GM12878 (cell line): ENCODE measurements at regions not wholly inside any gene's neighbourhood (a gene's known extent, or its start where the extent isn't known, plus 50 kb on each side); places are given as distances from the start of the nearest gene placed in this dataset.

Experiments
- ATAC-seq: fragments of 200-7000 bp; cut with Tn5 transposase; 3 replicates; pipeline ENCODE4 v1.9.1; 2020; ENCODE audit warnings: mild to moderate bottlenecking, moderate library complexity
- BruUV-seq: library from RNA; stranded (reverse); fragments of 400-500 nt; replicated peaks from 2 replicates; lab custom pipeline; 2021; lab: Mats Ljungman, UMichigan
- CTCF ChIA-PET: fragments of 300-600 bp; sonication (Branson Sonifier 250); formaldehyde crosslinking; extraction: SDS; loops from one replicate; lab custom pipeline; 2021; ENCODE audit warnings: inconsistent platforms; lab: Yijun Ruan, JAX
- POLR2A ChIA-PET: fragments of 350-600 bp; formaldehyde crosslinking; extraction: SDS; loops from one replicate; lab custom pipeline; 2021; ENCODE audit warnings: inconsistent platforms; lab: Charles Lee
- RAD21 ChIA-PET: fragments of 300-600 bp; sonication (Branson Sonifier 250); formaldehyde crosslinking; loops from one replicate; lab custom pipeline; 2023; ENCODE audit warnings: antibody characterized with exemption; ENCODE audit not compliant: unreplicated experiment; lab: Charles Lee
- SMC1A ChIA-PET: fragments of 300-600 bp; sonication (Branson Sonifier 250); formaldehyde crosslinking; loops from one replicate; lab custom pipeline; 2023; ENCODE audit not compliant: unreplicated experiment, uncharacterized antibody; lab: Charles Lee
- DNase-seq: peaks from one replicate; pipeline ENCODE4 v3.0.0-alpha.2; 2011; ENCODE audit warnings: low read depth, low spot score
- FAIRE-seq: peaks from 3 replicates; lab custom pipeline; 2011; peaks lifted over from hg19 to GRCh38; lab: Jason Lieb, UNC
- H2AFZ ChIP-seq: 2 replicates; pipeline ENCODE4 v1.6.0; 2011; ENCODE audit warnings: low read depth, low read length, control low read depth; ENCODE audit not compliant: control insufficient read depth
- H3K27ac ChIP-seq: 2 replicates; pipeline ENCODE4 v1.5.1; 2011; ENCODE audit warnings: control low read depth; ENCODE audit not compliant: control insufficient read depth, insufficient read depth
- H3K27me3 ChIP-seq, 2 experiments: replicated peaks in 1 of 2; 2 replicates each; pipeline versions ENCODE4 v1.6.0 to v1.6.1; 2011; ENCODE audit warnings: low read length in 1 of 2; ENCODE audit not compliant: control insufficient read depth in 2 of 2, insufficient read depth in 2 of 2
- H3K36me3 ChIP-seq, 2 experiments: 2 replicates each; pipeline ENCODE4 v1.5.1; 2011; ENCODE audit warnings: low read length in 1 of 2; ENCODE audit not compliant: control insufficient read depth in 2 of 2, insufficient read depth in 2 of 2
- H3K4me1 ChIP-seq: 2 replicates; pipeline ENCODE4 v1.6.1; 2011; ENCODE audit warnings: mild to moderate bottlenecking, low read length, moderate library complexity, mixed read lengths; ENCODE audit not compliant: control insufficient read depth, insufficient read depth
- H3K4me2 ChIP-seq: 2 replicates; pipeline ENCODE4 v1.6.0; 2011; ENCODE audit warnings: control low read depth; ENCODE audit not compliant: control insufficient read depth, insufficient read depth
- H3K4me3 ChIP-seq: fragments of 200-600 bp; sonication (generic); 2 replicates; pipeline ENCODE4 v1.5.1; 2016
- H3K79me2 ChIP-seq: 2 replicates; pipeline ENCODE4 v1.6.0; 2011; ENCODE audit warnings: low read length; ENCODE audit not compliant: control insufficient read depth, insufficient read depth
- H3K9ac ChIP-seq: 2 replicates; pipeline ENCODE4 v1.8.0; 2011; ENCODE audit warnings: low read length, control low read depth, mixed read lengths; ENCODE audit not compliant: control insufficient read depth, insufficient read depth
- H3K9me3 ChIP-seq: replicated peaks from 3 replicates; pipeline ENCODE4 v1.5.1; 2011; ENCODE audit warnings: mild to moderate bottlenecking, low read length; ENCODE audit not compliant: control insufficient read depth, insufficient read depth
- H4K20me1 ChIP-seq: 2 replicates; pipeline ENCODE4 v1.6.0; 2011; ENCODE audit not compliant: control insufficient read depth, insufficient read depth
- BCL11A ChIP-seq: IDR thresholded peaks from 2 replicates; pipeline ENCODE4 v1.6.1; 2011; ENCODE audit warnings: low read depth, low read length
- BRCA1 ChIP-seq: IDR thresholded peaks from 2 replicates; pipeline ENCODE4 v1.6.1; 2011; ENCODE audit warnings: low read depth, low read length, improper control_type of control experiment
- CBX3 ChIP-seq: fragments of 200-600 bp; sonication (generic); IDR thresholded peaks from 2 replicates; pipeline ENCODE4 v1.6.1; 2016; ENCODE audit warnings: low read depth, borderline replicate concordance
- FOS ChIP-seq: IDR thresholded peaks from 3 replicates; pipeline ENCODE4 v1.6.1; 2011; ENCODE audit warnings: borderline replicate concordance; ENCODE audit not compliant: insufficient read length; ENCODE audit errors: extremely low read depth
- IKZF2 ChIP-seq, 2 experiments: fragments of 450-650 bp; IDR thresholded peaks; 2 replicates each; pipeline ENCODE4 v1.6.1; 2017; ENCODE audit warnings: mild to moderate bottlenecking in 2 of 2, moderate library complexity in 2 of 2
- KLF5 ChIP-seq: fragments of 450-650 bp; IDR thresholded peaks from 2 replicates; pipeline ENCODE4 v1.6.1; 2014; ENCODE audit warnings: mild to moderate bottlenecking; ENCODE audit not compliant: partially characterized antibody
- RCOR1 ChIP-seq: conservative IDR thresholded peaks from 2 replicates; pipeline ENCODE4 v1.6.1; 2012; ENCODE audit warnings: low read depth, low read length, improper control_type of control experiment
- SREBF2 ChIP-seq: IDR thresholded peaks from 2 replicates; pipeline ENCODE4 v1.6.1; 2012; ENCODE audit warnings: mild to moderate bottlenecking, low read length
- ZNF217 ChIP-seq: fragments of 450-650 bp; IDR thresholded peaks from 2 replicates; pipeline ENCODE4 v1.6.1; 2017; ENCODE audit warnings: antibody characterized with exemption, mild to moderate bottlenecking
- WGBS: methylation state at CpG from one replicate; pipeline ENCODE4 v1.1.6; 2016; ENCODE audit warnings: low lambda C conversion rate; ENCODE audit not compliant: insufficient replicate concordance, insufficient coverage; ENCODE audit errors: missing lambda C conversion rate; 5-methylcytosine and 5-hydroxymethylcytosine counted together
- in situ Hi-C: fragments of 300-500 bp; cut with MboI; formaldehyde crosslinking; loops from 9 replicates; pipeline ENCODE4 v1.14.3; 2018; ENCODE audit warnings: mixed read lengths
- intact Hi-C: fragments of 100-400 bp; cut with micrococcal nuclease; formaldehyde crosslinking; loops from one replicate; pipeline ENCODE4 v1.14.2; 2022; ENCODE audit not compliant: unreplicated experiment
- TF ChIP-seq, protein P1 (sequence below): fragments of 450-650 bp; formaldehyde crosslinking; IDR thresholded peaks from 2 replicates; pipeline ENCODE4 v1.5.0; 2022; ENCODE audit warnings: mild to moderate bottlenecking, missing genetic modification characterization
- TF ChIP-seq, protein P2 (sequence below): fragments of 150-350 bp; IDR thresholded peaks from 2 replicates; pipeline ENCODE4 v1.6.1; 2014; ENCODE audit warnings: mild to moderate bottlenecking, low read depth, low read length
- TF ChIP-seq, protein P3 (sequence below), 3 experiments: IDR thresholded peaks in 2 of 3; conservative IDR thresholded peaks in 1 of 3; 2 replicates each; pipeline ENCODE4 v1.5.1; 2011; ENCODE audit warnings: low read depth in 3 of 3, low read length in 3 of 3, mild to moderate bottlenecking in 3 of 3, control low read depth in 2 of 3, moderate library complexity in 2 of 3, inconsistent platforms in 1 of 3, mixed read lengths in 1 of 3; ENCODE audit not compliant: control insufficient read depth in 2 of 3, insufficient read depth in 1 of 3; ENCODE audit errors: extremely low read depth in 1 of 3
- TF ChIP-seq, protein P4 (sequence below): fragments of 450-650 bp; IDR thresholded peaks from 2 replicates; pipeline ENCODE4 v1.6.1; 2017; ENCODE audit warnings: mild to moderate bottlenecking, low read depth, inconsistent platforms; ENCODE audit not compliant: poor library complexity, severe bottlenecking

DNA sequence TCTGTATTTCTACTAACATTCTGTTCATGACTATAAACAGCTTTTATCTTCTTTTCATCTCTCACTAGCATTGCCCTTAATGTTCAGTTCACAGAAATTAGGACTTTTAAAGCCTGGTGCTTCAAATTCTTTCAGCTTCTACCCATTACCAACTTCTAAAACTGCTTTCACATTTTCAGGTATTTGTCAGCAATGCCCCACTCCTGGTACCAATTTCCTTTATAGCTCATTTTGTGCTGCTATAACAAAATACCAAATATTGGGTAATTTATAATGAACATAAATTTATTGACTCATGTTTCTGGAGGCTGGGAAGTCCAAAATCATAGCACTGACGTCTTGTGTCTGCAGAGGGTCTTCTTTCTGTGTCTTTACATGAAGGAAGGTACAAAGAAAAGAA, 753.1 kb upstream of the CCDC54 start:
- no TSS peak for BruUV-seq
- DNase-seq = no peak
- Histone ChIP-seq H2AFZ (no peak overlapping the region), H3K4me1 (no peaks in the 10 kb centered on the region), H3K9me3 (no peaks in the 10 kb centered on the region; the same call in 2 of the 3 replicates), H3K27ac (no peak overlapping the region), H3K4me3 (no peak overlapping the region), H3K9ac (no peak overlapping the region), H4K20me1 (no peaks in the 10 kb centered on the region), H3K36me3 (no peaks in the 10 kb centered on the region), H3K27me3 (no peaks in the 10 kb centered on the region), H3K79me2 (no peaks in the 10 kb centered on the region), H3K4me2 (no peak overlapping the region)
- ATAC-seq = no peak
- ChIA-PET POLR2A (no interaction called here), SMC1A (interaction anchor here (1.2 kb wide), 1 partner anchor 15 kb away, joined by 3 read pairs; no protein-coding TSS in a partner anchor), RAD21 (no interaction called here), CTCF (interaction anchor here (0.7 kb wide), 1 partner anchor 15 kb away, joined by 3 read pairs; no protein-coding TSS in a partner anchor)
- intact Hi-C loops = no loop called here
- 13% methylated on average over 1 of the region's 1 CpG for WGBS
- FAIRE-seq = no peak
- in situ Hi-C loops = loop anchor here (25.0 kb wide), 1 partner anchor 762 kb away; the partner anchor contains the start of gene CBLB
- TF ChIP-seq, protein P1, sequence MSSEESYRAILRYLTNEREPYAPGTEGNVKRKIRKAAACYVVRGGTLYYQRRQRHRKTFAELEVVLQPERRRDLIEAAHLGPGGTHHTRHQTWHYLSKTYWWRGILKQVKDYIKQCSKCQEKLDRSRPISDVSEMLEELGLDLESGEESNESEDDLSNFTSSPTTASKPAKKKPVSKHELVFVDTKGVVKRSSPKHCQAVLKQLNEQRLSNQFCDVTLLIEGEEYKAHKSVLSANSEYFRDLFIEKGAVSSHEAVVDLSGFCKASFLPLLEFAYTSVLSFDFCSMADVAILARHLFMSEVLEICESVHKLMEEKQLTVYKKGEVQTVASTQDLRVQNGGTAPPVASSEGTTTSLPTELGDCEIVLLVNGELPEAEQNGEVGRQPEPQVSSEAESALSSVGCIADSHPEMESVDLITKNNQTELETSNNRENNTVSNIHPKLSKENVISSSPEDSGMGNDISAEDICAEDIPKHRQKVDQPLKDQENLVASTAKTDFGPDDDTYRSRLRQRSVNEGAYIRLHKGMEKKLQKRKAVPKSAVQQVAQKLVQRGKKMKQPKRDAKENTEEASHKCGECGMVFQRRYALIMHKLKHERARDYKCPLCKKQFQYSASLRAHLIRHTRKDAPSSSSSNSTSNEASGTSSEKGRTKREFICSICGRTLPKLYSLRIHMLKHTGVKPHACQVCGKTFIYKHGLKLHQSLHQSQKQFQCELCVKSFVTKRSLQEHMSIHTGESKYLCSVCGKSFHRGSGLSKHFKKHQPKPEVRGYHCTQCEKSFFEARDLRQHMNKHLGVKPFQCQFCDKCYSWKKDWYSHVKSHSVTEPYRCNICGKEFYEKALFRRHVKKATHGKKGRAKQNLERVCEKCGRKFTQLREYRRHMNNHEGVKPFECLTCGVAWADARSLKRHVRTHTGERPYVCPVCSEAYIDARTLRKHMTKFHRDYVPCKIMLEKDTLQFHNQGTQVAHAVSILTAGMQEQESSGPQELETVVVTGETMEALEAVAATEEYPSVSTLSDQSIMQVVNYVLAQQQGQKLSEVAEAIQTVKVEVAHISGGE = no peak
- no peak for TF ChIP-seq FOS
- TF ChIP-seq RCOR1 = no peak
- no peak for TF ChIP-seq KLF5
- no peak for TF ChIP-seq BRCA1
- no peak for TF ChIP-seq SREBF2
- no peak for TF ChIP-seq BCL11A
- TF ChIP-seq, protein P2, sequence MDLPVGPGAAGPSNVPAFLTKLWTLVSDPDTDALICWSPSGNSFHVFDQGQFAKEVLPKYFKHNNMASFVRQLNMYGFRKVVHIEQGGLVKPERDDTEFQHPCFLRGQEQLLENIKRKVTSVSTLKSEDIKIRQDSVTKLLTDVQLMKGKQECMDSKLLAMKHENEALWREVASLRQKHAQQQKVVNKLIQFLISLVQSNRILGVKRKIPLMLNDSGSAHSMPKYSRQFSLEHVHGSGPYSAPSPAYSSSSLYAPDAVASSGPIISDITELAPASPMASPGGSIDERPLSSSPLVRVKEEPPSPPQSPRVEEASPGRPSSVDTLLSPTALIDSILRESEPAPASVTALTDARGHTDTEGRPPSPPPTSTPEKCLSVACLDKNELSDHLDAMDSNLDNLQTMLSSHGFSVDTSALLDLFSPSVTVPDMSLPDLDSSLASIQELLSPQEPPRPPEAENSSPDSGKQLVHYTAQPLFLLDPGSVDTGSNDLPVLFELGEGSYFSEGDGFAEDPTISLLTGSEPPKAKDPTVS = no peak
- TF ChIP-seq IKZF2 (IDR thresholded peaks at IDR 0.05) = no peak
- no peak for TF ChIP-seq CBX3
- no peak for TF ChIP-seq ZNF217
- TF ChIP-seq, protein P3, sequence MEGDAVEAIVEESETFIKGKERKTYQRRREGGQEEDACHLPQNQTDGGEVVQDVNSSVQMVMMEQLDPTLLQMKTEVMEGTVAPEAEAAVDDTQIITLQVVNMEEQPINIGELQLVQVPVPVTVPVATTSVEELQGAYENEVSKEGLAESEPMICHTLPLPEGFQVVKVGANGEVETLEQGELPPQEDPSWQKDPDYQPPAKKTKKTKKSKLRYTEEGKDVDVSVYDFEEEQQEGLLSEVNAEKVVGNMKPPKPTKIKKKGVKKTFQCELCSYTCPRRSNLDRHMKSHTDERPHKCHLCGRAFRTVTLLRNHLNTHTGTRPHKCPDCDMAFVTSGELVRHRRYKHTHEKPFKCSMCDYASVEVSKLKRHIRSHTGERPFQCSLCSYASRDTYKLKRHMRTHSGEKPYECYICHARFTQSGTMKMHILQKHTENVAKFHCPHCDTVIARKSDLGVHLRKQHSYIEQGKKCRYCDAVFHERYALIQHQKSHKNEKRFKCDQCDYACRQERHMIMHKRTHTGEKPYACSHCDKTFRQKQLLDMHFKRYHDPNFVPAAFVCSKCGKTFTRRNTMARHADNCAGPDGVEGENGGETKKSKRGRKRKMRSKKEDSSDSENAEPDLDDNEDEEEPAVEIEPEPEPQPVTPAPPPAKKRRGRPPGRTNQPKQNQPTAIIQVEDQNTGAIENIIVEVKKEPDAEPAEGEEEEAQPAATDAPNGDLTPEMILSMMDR (IDR thresholded peaks at IDR 0.05 in 2 of 3, conservative IDR thresholded peaks at IDR 0.05 in 1 of 3; ENCODE audit: control insufficient read depth in 2 of 3, extremely low read depth in 1 of 3, insufficient read depth in 1 of 3, low read depth in 3 of 3, low read length in 3 of 3) = no peak
- TF ChIP-seq, protein P4, sequence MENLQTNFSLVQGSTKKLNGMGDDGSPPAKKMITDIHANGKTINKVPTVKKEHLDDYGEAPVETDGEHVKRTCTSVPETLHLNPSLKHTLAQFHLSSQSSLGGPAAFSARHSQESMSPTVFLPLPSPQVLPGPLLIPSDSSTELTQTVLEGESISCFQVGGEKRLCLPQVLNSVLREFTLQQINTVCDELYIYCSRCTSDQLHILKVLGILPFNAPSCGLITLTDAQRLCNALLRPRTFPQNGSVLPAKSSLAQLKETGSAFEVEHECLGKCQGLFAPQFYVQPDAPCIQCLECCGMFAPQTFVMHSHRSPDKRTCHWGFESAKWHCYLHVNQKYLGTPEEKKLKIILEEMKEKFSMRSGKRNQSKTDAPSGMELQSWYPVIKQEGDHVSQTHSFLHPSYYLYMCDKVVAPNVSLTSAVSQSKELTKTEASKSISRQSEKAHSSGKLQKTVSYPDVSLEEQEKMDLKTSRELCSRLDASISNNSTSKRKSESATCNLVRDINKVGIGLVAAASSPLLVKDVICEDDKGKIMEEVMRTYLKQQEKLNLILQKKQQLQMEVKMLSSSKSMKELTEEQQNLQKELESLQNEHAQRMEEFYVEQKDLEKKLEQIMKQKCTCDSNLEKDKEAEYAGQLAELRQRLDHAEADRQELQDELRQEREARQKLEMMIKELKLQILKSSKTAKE = no peak
